HCT116 (cell line): ENCODE measurements at regions not wholly inside any gene's neighbourhood (a gene's known extent, or its start where the extent isn't known, plus 50 kb on each side); places are given as distances from the start of the nearest gene placed in this dataset.

Experiments used
- ATAC-seq: fragments of 200-7000 bp; cut with Tn5 transposase; 2 replicates; pipeline ENCODE4 v1.9.1; 2020; ENCODE audit warnings: mild to moderate bottlenecking, moderate library complexity
- BruUV-seq: library from RNA; stranded (reverse); fragments of 400-500 nt; replicated peaks from 2 replicates; lab custom pipeline; 2021; lab: Mats Ljungman, UMichigan
- CTCF ChIA-PET: fragments of 300-600 bp; sonication (Branson Sonifier 250); formaldehyde crosslinking; loops from one replicate; lab custom pipeline; 2021; ENCODE audit warnings: antibody characterized with exemption; lab: Charles Lee
- POLR2A ChIA-PET: fragments of 300-600, 350-600 bp; sonication (Branson Sonifier 250); formaldehyde crosslinking; loops from one replicate; lab custom pipeline; 2021; ENCODE audit warnings: antibody characterized with exemption; lab: Charles Lee
- RAD21 ChIA-PET, 2 experiments: fragments of 300-600 bp; sonication (Branson Sonifier 250); formaldehyde crosslinking; loops; one replicate each; lab custom pipeline; 2023; ENCODE audit warnings: low total read pairs in 2 of 2; ENCODE audit not compliant: uncharacterized antibody in 2 of 2, unreplicated experiment in 2 of 2, low non-redundant PET in 1 of 2; lab: Charles Lee
- DNase-seq: peaks from one replicate; pipeline ENCODE4 v3.0.0-alpha.2; 2010; ENCODE audit warnings: low read depth, low spot score
- H2AFZ ChIP-seq: fragments of 200-600 bp; shearing (Covaris generic), sonication (generic); 2 replicates; pipeline ENCODE4 v1.6.1; 2017; ENCODE audit warnings: low read depth, mixed run types, mixed read lengths, antibody characterized with exemption, low read length; ENCODE audit not compliant: poor library complexity, severe bottlenecking
- H3K27ac ChIP-seq: 2 replicates; pipeline ENCODE4 v1.5.1; 2012; ENCODE audit warnings: low read depth, low read length
- H3K27me3 ChIP-seq: fragments of 200-600 bp; sonication (generic); 2 replicates; pipeline ENCODE4 v1.6.1; 2016; ENCODE audit warnings: mixed run types, low read length, mixed read lengths; ENCODE audit not compliant: insufficient read depth
- H3K36me3 ChIP-seq, 2 experiments: fragments of 200-500 bp in 1 of 2; fragments of 200-600 bp in 1 of 2; sonication (Bioruptor generic) in 1 of 2; sonication (generic) in 1 of 2; 2 replicates each; pipeline versions ENCODE4 v1.5.1 to v1.6.1; 2014 to 2016; ENCODE audit warnings: low read length in 2 of 2, inconsistent platforms in 1 of 2, mixed read lengths in 1 of 2, mixed run types in 1 of 2; ENCODE audit not compliant: insufficient read depth in 2 of 2, control insufficient read depth in 1 of 2
- H3K4me1 ChIP-seq, 2 experiments: fragments of 200-600 bp in 1 of 2; sonication (generic) in 1 of 2; 2 replicates each; pipeline versions ENCODE4 v1.5.1 to v1.6.1; 2012 to 2017; ENCODE audit warnings: low read length in 2 of 2, inconsistent platforms in 1 of 2, mild to moderate bottlenecking in 1 of 2, mixed read lengths in 1 of 2, mixed run types in 1 of 2, moderate library complexity in 1 of 2; ENCODE audit not compliant: insufficient read depth in 2 of 2, control insufficient read depth in 1 of 2
- H3K4me2 ChIP-seq: fragments of 200-600 bp; sonication (generic); 2 replicates; pipeline ENCODE4 v1.6.1; 2017; ENCODE audit warnings: mixed run types, low read length, mixed read lengths
- H3K4me3 ChIP-seq, 2 experiments: fragments of 200-600 bp in 1 of 2; sonication (generic) in 1 of 2; replicated peaks in 1 of 2; 2 replicates each; pipeline ENCODE4 v1.5.1; 2011 to 2016; ENCODE audit warnings: low read length in 2 of 2, control low read depth in 1 of 2, low read depth in 1 of 2, mild to moderate bottlenecking in 1 of 2, mixed read lengths in 1 of 2, mixed run types in 1 of 2
- H3K79me2 ChIP-seq: fragments of 200-600 bp; sonication (generic); 2 replicates; pipeline ENCODE4 v1.6.1; 2017; ENCODE audit warnings: mild to moderate bottlenecking, mixed run types, low read length, moderate library complexity, mixed read lengths; ENCODE audit not compliant: insufficient read depth
- H3K9ac ChIP-seq: fragments of 200-600 bp; sonication (generic); 2 replicates; pipeline ENCODE4 v1.6.1; 2016; ENCODE audit warnings: low read length, mixed read lengths
- H3K9me2 ChIP-seq: fragments of 200-600 bp; sonication (generic), shearing (Covaris generic); 2 replicates; pipeline ENCODE4 v1.6.1; 2017; ENCODE audit warnings: mixed run types, mild to moderate bottlenecking, moderate library complexity; ENCODE audit not compliant: insufficient read depth
- H3K9me3 ChIP-seq, 2 experiments: fragments of 200-500 bp in 1 of 2; fragments of 200-600 bp in 1 of 2; sonication (Bioruptor generic) in 1 of 2; sonication (generic) in 1 of 2; 2 replicates each; pipeline ENCODE4 v1.6.1; 2014 to 2017; ENCODE audit warnings: low read length in 2 of 2, mixed read lengths in 2 of 2, inconsistent platforms in 1 of 2, low read depth in 1 of 2, mild to moderate bottlenecking in 1 of 2, mixed run types in 1 of 2, moderate library complexity in 1 of 2; ENCODE audit not compliant: control insufficient read depth in 1 of 2, insufficient read depth in 1 of 2
- H4K20me1 ChIP-seq: fragments of 200-600 bp; sonication (generic), shearing (Covaris generic); 2 replicates; pipeline ENCODE4 v1.6.1; 2017; ENCODE audit warnings: mixed run types, mild to moderate bottlenecking, moderate library complexity; ENCODE audit not compliant: insufficient read depth
- CBX3 ChIP-seq: IDR thresholded peaks from 2 replicates; pipeline ENCODE4 v1.6.1; 2012; ENCODE audit warnings: low read depth
- CEBPB ChIP-seq: IDR thresholded peaks from 2 replicates; pipeline ENCODE4 v1.6.1; 2012; ENCODE audit warnings: low read depth
- EGR1 ChIP-seq: IDR thresholded peaks from 2 replicates; pipeline ENCODE4 v1.6.1; 2012; ENCODE audit warnings: low read depth
- ELF1 ChIP-seq: IDR thresholded peaks from 2 replicates; pipeline ENCODE4 v1.6.1; 2012; ENCODE audit warnings: low read depth, borderline replicate concordance
- EZH2phosphoT487 ChIP-seq: fragments of 200-600 bp; IDR thresholded peaks from 2 replicates; pipeline ENCODE4 v1.6.1; 2018; ENCODE audit warnings: antibody characterized with exemption, borderline replicate concordance
- FOSL1 ChIP-seq: IDR thresholded peaks from 2 replicates; pipeline ENCODE4 v1.6.1; 2012; ENCODE audit warnings: low read depth
- JUND ChIP-seq: IDR thresholded peaks from 2 replicates; pipeline ENCODE4 v1.6.1; 2012
- POLR2A ChIP-seq: IDR thresholded peaks from 2 replicates; pipeline ENCODE4 v1.7.0; 2011; ENCODE audit warnings: borderline replicate concordance; ENCODE audit not compliant: insufficient read depth, insufficient read length; ENCODE audit errors: extremely low read depth
- POLR2AphosphoS5 ChIP-seq: IDR thresholded peaks from 2 replicates; pipeline ENCODE4 v1.6.1; 2011; ENCODE audit warnings: mild to moderate bottlenecking, low read depth, low read length, moderate library complexity
- RAD21 ChIP-seq: IDR thresholded peaks from 2 replicates; pipeline ENCODE4 v1.6.1; 2012; ENCODE audit warnings: low read depth, mild to moderate bottlenecking
- REST ChIP-seq: IDR thresholded peaks from 2 replicates; pipeline ENCODE4 v1.6.1; 2012; ENCODE audit warnings: low read depth
- SIN3A ChIP-seq: IDR thresholded peaks from 2 replicates; pipeline ENCODE4 v1.6.1; 2012; ENCODE audit warnings: low read depth
- SP1 ChIP-seq: IDR thresholded peaks from 2 replicates; pipeline ENCODE4 v1.6.1; 2012; ENCODE audit warnings: low read depth
- TCF7L2 ChIP-seq: IDR thresholded peaks from 2 replicates; pipeline ENCODE4 v1.7.0; 2011; ENCODE audit warnings: borderline replicate concordance, inconsistent platforms; ENCODE audit not compliant: insufficient read depth, insufficient read length; ENCODE audit errors: extremely low read depth
- YY1 ChIP-seq: IDR thresholded peaks from 2 replicates; pipeline ENCODE4 v1.6.1; 2011; ENCODE audit warnings: low read length, low read depth, moderate library complexity, mild to moderate bottlenecking; ENCODE audit not compliant: insufficient replicate concordance; ENCODE audit errors: extremely low read depth
- ZBTB33 ChIP-seq: IDR thresholded peaks from 2 replicates; pipeline ENCODE4 v1.6.1; 2011; ENCODE audit warnings: mild to moderate bottlenecking, low read length, moderate library complexity; ENCODE audit not compliant: insufficient replicate concordance; ENCODE audit errors: extremely low read depth
- ZNF274 ChIP-seq: fragments of 200-500 bp; sonication (Bioruptor generic); IDR thresholded peaks from 2 replicates; pipeline ENCODE4 v1.6.1; 2014; ENCODE audit warnings: mild to moderate bottlenecking, low read depth, low read length, inconsistent platforms
- intact Hi-C: fragments of 100-400 bp; cut with micrococcal nuclease; formaldehyde crosslinking; loops from 2 replicates; pipeline ENCODE4 v1.10.0; 2022
- TF ChIP-seq, protein P1 (sequence below), 3 experiments: fragments of 200-600 bp in 1 of 3; sonication (generic) in 1 of 3; IDR thresholded peaks in 2 of 3; conservative IDR thresholded peaks in 1 of 3; 2 replicates each; pipeline ENCODE4 v1.5.1; 2012 to 2017; ENCODE audit warnings: low read depth in 2 of 3, low read length in 2 of 3, antibody characterized with exemption in 1 of 3, borderline replicate concordance in 1 of 3, control low read depth in 1 of 3, mild to moderate bottlenecking in 1 of 3, mixed read lengths in 1 of 3, mixed run types in 1 of 3, moderate library complexity in 1 of 3; ENCODE audit not compliant: insufficient read depth in 1 of 3
- TF ChIP-seq, protein P2 (sequence below): IDR thresholded peaks from 2 replicates; pipeline ENCODE4 v1.6.1; 2012
- TF ChIP-seq, protein P3 (sequence below): IDR thresholded peaks from 2 replicates; pipeline ENCODE4 v1.6.1; 2012

DNA sequence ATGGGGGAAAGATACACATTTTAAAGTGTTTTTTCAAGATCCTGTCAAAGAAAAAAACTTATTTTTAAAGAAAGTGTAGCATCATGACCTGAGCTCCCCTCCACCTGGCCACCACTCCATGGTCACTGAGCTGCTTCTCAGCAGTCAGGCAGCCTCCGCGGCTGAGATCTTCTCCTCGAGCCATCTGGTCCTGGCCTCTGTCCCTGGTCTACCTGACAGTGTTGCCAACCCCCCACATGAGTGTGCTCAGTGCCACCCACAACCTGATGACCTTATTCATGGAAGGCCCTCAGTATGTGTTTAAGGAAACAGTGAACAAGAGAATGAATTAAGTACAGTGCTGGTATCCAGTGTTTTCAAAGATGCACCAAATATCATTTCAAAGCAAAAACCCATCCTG, 694.5 kb upstream of the NRP1 start:
- no peak overlapping the region for H3K9ac ChIP-seq
- H2AFZ ChIP-seq = no peak overlapping the region
- H3K4me1 ChIP-seq = no peaks in the 10 kb centered on the region
- no peak for ATAC-seq
- no peak for DNase-seq
- intact Hi-C loops = no loop called here
- no peaks in the 10 kb centered on the region for H4K20me1 ChIP-seq
- ChIA-PET RAD21 (no interaction called here), CTCF (no interaction called here), POLR2A (no interaction called here)
- no peaks in the 10 kb centered on the region for H3K36me3 ChIP-seq
- TF ChIP-seq EGR1 = no peak
- TF ChIP-seq SIN3A = no peak
- TF ChIP-seq FOSL1 = no peak
- TF ChIP-seq ZBTB33 = no peak
- TF ChIP-seq, protein P1, sequence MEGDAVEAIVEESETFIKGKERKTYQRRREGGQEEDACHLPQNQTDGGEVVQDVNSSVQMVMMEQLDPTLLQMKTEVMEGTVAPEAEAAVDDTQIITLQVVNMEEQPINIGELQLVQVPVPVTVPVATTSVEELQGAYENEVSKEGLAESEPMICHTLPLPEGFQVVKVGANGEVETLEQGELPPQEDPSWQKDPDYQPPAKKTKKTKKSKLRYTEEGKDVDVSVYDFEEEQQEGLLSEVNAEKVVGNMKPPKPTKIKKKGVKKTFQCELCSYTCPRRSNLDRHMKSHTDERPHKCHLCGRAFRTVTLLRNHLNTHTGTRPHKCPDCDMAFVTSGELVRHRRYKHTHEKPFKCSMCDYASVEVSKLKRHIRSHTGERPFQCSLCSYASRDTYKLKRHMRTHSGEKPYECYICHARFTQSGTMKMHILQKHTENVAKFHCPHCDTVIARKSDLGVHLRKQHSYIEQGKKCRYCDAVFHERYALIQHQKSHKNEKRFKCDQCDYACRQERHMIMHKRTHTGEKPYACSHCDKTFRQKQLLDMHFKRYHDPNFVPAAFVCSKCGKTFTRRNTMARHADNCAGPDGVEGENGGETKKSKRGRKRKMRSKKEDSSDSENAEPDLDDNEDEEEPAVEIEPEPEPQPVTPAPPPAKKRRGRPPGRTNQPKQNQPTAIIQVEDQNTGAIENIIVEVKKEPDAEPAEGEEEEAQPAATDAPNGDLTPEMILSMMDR (IDR thresholded peaks at IDR 0.05 in 2 of 3, conservative IDR thresholded peaks at IDR 0.05 in 1 of 3; ENCODE audit: borderline replicate concordance in 1 of 3, insufficient read depth in 1 of 3, low read depth in 2 of 3, low read length in 2 of 3) = no peak
- TF ChIP-seq RAD21 = no peak
- no peak for TF ChIP-seq POLR2AphosphoS5
- TF ChIP-seq TCF7L2 = no peak
- TF ChIP-seq ZNF274 = no peak
- no peak for TF ChIP-seq CBX3
- no peak for TF ChIP-seq YY1
- TF ChIP-seq CEBPB = no peak
- TF ChIP-seq SP1 = no peak
- TF ChIP-seq, protein P2, sequence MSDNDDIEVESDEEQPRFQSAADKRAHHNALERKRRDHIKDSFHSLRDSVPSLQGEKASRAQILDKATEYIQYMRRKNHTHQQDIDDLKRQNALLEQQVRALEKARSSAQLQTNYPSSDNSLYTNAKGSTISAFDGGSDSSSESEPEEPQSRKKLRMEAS = no peak
- TF ChIP-seq REST = no peak
- no peak for TF ChIP-seq POLR2A
- TF ChIP-seq ELF1 = no peak
- TF ChIP-seq JUND = no peak
- no peak for TF ChIP-seq EZH2phosphoT487
- TF ChIP-seq, protein P3, sequence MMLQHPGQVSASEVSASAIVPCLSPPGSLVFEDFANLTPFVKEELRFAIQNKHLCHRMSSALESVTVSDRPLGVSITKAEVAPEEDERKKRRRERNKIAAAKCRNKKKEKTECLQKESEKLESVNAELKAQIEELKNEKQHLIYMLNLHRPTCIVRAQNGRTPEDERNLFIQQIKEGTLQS = no peak
- H3K79me2 ChIP-seq = no peaks in the 10 kb centered on the region
- no peak overlapping the region for H3K4me2 ChIP-seq
- no peak overlapping the region for H3K4me3 ChIP-seq
- H3K9me2 ChIP-seq = no peaks in the 10 kb centered on the region
- no TSS peak for BruUV-seq
- no peak overlapping the region for H3K27ac ChIP-seq
- H3K27me3 ChIP-seq = no peaks in the 10 kb centered on the region
- H3K9me3 ChIP-seq = no peaks in the 10 kb centered on the region
